ENCODE measurements at regions not wholly inside any gene's neighbourhood (a gene's known extent, or its start where the extent isn't known, plus 50 kb on each side); places are given as distances from the start of the nearest gene placed in this dataset.

GRCh38 chr3:156024904-156025533 lies 95.4 kb upstream of the KCNAB1 start:
- no peak overlapping the region for H3K27ac ChIP-seq (ENCODE audit: low read depth, low read length)
- no peaks in the 10 kb centered on the region for H3K9me3 ChIP-seq (ENCODE audit: low read depth, low read length)
- peak overlapping the region; percentile 58 for H3K4me3 ChIP-seq (ENCODE audit: insufficient read depth, low read length)
- H3K4me2 ChIP-seq (ENCODE audit: insufficient read depth, low read length): peak overlapping the region; percentile 76
- no peaks in the 10 kb centered on the region for H3K79me2 ChIP-seq (ENCODE audit: insufficient read depth, low read length)
- H3K4me1 ChIP-seq (ENCODE audit: insufficient read depth, low read length): peaks cover 4% of the 10 kb centered on the region
- H3K27me3 ChIP-seq (ENCODE audit: insufficient read depth, low read length): no peaks in the 10 kb centered on the region
- H2AFZ ChIP-seq (ENCODE audit: low read length): peak overlapping the region; percentile 89
- DNase-seq (ENCODE audit: insufficient read length, low spot score, missing footprints): no peak
- no peaks in the 10 kb centered on the region for H3K36me3 ChIP-seq (ENCODE audit: insufficient read depth, low read length)
- no peaks in the 10 kb centered on the region for H4K20me1 ChIP-seq (ENCODE audit: insufficient read depth, low read length)
- no peak for TF ChIP-seq CTCF (IDR thresholded peaks at IDR 0.05; ENCODE audit: extremely low read depth, low read depth, low read length)

GRCh38 chr3:156029208-156029607 lies 91.2 kb upstream of the KCNAB1 start:
- H3K4me1 ChIP-seq (ENCODE audit: insufficient read depth, low read length): peaks cover 4% of the 10 kb centered on the region
- H3K9me3 ChIP-seq (ENCODE audit: low read depth, low read length): no peaks in the 10 kb centered on the region
- no peaks in the 10 kb centered on the region for H3K36me3 ChIP-seq (ENCODE audit: insufficient read depth, low read length)
- H3K4me2 ChIP-seq (ENCODE audit: insufficient read depth, low read length): no peak overlapping the region
- H3K79me2 ChIP-seq (ENCODE audit: insufficient read depth, low read length): no peaks in the 10 kb centered on the region
- no peak overlapping the region for H2AFZ ChIP-seq (ENCODE audit: low read length)
- no peak for DNase-seq (ENCODE audit: insufficient read length, low spot score, missing footprints)
- H3K4me3 ChIP-seq (ENCODE audit: insufficient read depth, low read length): no peak overlapping the region
- no peak for TF ChIP-seq CTCF (IDR thresholded peaks at IDR 0.05; ENCODE audit: extremely low read depth, low read depth, low read length)
- no peaks in the 10 kb centered on the region for H4K20me1 ChIP-seq (ENCODE audit: insufficient read depth, low read length)
- H3K27ac ChIP-seq (ENCODE audit: low read depth, low read length): no peak overlapping the region
- no peaks in the 10 kb centered on the region for H3K27me3 ChIP-seq (ENCODE audit: insufficient read depth, low read length)

GRCh38 chr3:156030723-156031122 lies 89.7 kb upstream of the KCNAB1 start:
- Histone ChIP-seq H3K4me3 (ENCODE audit: insufficient read depth, low read length) (no peak overlapping the region), H3K36me3 (ENCODE audit: insufficient read depth, low read length) (no peaks in the 10 kb centered on the region), H3K79me2 (ENCODE audit: insufficient read depth, low read length) (no peaks in the 10 kb centered on the region), H3K4me1 (ENCODE audit: insufficient read depth, low read length) (no peaks in the 10 kb centered on the region), H3K4me2 (ENCODE audit: insufficient read depth, low read length) (no peak overlapping the region), H3K27ac (ENCODE audit: low read depth, low read length) (no peak overlapping the region), H4K20me1 (ENCODE audit: insufficient read depth, low read length) (no peaks in the 10 kb centered on the region), H3K9me3 (ENCODE audit: low read depth, low read length) (no peaks in the 10 kb centered on the region), H2AFZ (ENCODE audit: low read length) (no peak overlapping the region), H3K27me3 (ENCODE audit: insufficient read depth, low read length) (no peaks in the 10 kb centered on the region)
- TF ChIP-seq CTCF (IDR thresholded peaks at IDR 0.05; ENCODE audit: extremely low read depth, low read depth, low read length): no peak
- DNase-seq (ENCODE audit: insufficient read length, low spot score, missing footprints): no peak

- Histone ChIP-seq H2AFZ (ENCODE audit: low read length) (no peak overlapping the region), H3K4me1 (ENCODE audit: insufficient read depth, low read length) (no peaks in the 10 kb centered on the region), H3K36me3 (ENCODE audit: insufficient read depth, low read length) (no peaks in the 10 kb centered on the region), H4K20me1 (ENCODE audit: insufficient read depth, low read length) (no peaks in the 10 kb centered on the region), H3K4me2 (ENCODE audit: insufficient read depth, low read length) (no peak overlapping the region), H3K9me3 (ENCODE audit: low read depth, low read length) (no peaks in the 10 kb centered on the region), H3K79me2 (ENCODE audit: insufficient read depth, low read length) (no peaks in the 10 kb centered on the region), H3K4me3 (ENCODE audit: insufficient read depth, low read length) (no peak overlapping the region), H3K27ac (ENCODE audit: low read depth, low read length) (no peak overlapping the region), H3K27me3 (ENCODE audit: insufficient read depth, low read length) (no peaks in the 10 kb centered on the region)
- DNase-seq (ENCODE audit: insufficient read length, low spot score, missing footprints): no peak
- no peak for TF ChIP-seq CTCF (IDR thresholded peaks at IDR 0.05; ENCODE audit: extremely low read depth, low read depth, low read length)
Observed at GRCh38 chr3:156033428-156033827, 87.0 kb upstream of the KCNAB1 start.
